ENCODE measurements at regions not wholly inside any gene's neighbourhood (a gene's known extent, or its start where the extent isn't known, plus 50 kb on each side); places are given as distances from the start of the nearest gene placed in this dataset.
"Not testable (repeated sequence)": the region's sequence is repeated elsewhere in the genome, so short reads cannot be mapped to it uniquely, and the experiment has no call there.

DNA sequence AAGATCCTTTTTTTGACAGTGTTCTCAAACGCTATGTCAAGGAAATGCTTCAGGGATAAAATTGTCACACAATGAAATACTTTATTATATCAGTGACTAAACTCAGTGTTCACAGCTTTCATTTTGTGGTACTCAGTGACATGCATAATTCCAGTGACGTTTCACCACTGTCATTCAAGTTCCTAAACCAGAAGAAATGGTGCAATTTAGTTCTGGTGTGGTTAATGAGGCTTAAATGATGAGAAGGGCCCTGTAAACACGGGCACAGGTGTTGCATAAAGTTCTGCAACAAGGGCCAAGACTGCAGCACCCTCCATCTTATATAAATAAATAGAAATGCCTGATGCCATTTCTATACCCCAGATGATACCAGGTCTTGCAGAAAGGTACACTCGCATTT, 1247.1 kb downstream of the GATA3 start:
- no peak for DNase-seq (ENCODE audit: low read depth in 2 of 3, low spot score in 2 of 3)

DNA sequence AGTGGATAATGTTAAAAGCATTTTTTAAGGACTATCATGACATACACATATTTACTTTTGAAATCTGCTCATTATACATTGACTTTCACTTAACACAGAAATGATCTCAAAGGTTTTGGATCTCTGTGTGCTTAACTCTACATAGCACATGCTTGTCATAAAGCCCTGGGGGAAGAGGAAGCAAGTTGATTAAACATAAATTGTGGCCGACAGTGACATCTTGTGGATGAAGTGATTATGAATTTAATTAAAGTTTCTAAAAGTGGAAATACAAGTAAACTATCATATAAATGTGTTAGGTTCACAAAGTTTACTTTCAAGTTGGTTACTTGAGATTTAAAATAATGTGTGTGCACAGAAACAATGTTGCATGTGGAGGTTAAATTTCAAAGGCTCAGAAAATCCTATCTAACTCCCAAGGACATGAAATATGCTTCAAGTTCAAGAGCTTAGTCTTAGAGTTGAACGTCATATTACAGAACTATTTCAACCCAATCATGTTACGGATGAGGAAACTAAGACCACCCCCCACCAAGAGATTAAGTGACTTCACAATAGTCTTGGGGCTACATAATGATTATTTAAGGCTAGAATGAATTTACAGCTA, 1247.8 kb downstream of the GATA3 start:
- DNase-seq (ENCODE audit: low read depth in 2 of 3, low spot score in 2 of 3), result no peak

DNA sequence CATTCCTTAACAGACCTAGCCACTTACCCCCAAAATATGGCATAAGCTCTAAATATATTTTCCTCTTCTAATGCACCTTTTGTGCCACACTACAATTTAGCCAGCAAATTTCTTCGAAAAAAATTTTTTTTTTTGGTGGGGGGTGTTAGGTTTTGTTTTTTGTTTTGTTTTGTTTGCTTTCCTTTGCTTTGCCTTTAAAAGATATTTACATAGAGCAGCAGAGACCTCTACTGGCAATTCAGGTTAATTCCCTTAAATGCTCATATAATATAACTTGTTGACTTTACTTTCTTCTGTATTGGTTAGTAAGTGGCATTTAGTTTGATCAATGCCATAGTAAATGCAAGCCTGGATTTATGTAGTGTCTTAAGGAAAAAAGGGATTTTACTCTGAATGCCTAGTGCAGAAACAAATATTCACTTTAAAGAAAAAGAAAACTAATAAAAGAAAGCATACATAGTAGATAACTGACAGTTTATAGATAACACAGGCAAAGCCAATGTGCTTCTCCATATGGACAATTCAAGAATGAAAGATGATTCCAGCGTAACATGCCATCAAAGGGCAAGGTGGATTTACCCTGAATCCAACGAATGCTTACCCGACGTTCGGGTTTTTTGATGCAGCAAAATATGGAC, 1250.6 kb downstream of the GATA3 start:
- DNase-seq (ENCODE audit: low read depth in 2 of 3, low spot score in 2 of 3), result no peak

DNA sequence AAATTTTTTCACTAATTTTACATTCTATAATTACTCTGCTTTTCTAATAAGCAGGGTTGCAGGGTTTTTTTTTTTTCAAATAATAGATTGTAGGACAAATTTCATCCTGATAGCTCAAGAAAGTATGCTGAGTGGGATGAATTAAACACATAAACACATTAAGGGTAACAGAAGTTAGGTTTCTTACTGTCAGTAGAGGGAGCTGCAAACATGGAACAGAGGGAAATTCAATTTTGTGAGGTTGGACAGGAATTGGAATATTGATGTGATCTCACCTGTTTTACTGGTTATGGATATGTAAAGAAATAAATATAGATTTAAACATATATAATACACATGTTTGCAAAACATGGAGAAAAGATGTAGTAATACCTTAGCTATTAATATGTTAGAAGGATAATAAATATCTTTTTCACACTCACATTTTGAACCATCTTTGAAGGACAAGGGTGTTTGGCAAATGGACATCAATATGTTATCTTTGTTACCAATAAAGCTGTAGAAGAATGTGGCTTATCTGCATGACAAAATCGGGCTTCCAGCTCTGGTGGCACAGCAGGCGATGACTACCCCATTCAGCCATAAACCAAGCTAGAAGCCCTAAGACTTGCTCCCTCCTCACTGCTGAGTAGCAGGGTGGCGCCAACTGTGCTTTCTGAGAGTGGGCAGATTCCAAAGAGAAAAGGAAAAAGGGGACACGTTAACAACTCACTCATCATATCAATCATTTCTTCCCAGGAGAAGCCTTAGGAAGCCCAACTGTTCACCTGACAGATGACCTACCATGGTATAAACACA, 1257.4 kb downstream of the GATA3 start:
- DNase-seq (ENCODE audit: low read depth in 2 of 3, low spot score in 2 of 3), result no peak

DNA sequence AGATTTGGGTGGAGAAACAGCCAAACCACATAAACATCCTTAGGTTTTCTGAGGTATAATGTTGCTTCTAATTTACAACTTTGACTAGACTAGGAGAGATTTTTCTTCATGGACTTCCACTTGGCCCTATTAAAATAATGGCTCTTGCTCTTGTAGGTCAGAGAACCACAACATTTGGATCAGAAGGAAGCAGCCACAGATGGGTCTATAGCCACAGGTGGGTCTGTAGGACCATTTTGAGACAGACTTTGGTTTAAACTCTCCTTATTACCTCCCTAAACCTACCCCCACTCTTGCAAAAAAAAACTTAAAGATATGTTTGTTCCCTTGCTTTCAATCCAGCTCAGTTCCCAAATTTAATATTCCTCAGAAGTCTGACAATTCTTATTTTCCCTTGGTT, 1260.8 kb downstream of the GATA3 start:
- no peak for DNase-seq (ENCODE audit: low read depth in 2 of 3, low spot score in 2 of 3)

DNA sequence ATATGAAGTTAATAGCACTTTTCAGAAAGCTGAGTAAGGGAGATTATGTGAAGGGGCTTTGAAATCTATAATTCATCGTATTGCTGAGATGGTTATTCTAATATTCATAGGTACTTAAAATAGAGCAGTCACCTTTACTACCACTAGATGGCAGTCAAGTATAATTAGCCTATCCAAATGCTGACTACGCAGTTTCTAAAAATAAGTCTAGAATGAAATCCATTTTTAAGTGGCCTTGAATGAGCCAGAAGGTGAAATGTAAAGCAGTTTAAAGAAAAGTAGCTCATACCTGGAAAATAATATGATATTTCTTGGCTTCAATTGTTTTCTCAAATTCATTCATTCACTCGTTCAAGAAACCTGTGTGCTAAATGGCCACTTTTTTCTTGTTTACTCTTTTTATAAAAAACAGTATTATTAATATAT, 1277.1 kb downstream of the GATA3 start:
- DNase-seq (ENCODE audit: low read depth in 2 of 3, low spot score in 2 of 3), result no peak

DNA sequence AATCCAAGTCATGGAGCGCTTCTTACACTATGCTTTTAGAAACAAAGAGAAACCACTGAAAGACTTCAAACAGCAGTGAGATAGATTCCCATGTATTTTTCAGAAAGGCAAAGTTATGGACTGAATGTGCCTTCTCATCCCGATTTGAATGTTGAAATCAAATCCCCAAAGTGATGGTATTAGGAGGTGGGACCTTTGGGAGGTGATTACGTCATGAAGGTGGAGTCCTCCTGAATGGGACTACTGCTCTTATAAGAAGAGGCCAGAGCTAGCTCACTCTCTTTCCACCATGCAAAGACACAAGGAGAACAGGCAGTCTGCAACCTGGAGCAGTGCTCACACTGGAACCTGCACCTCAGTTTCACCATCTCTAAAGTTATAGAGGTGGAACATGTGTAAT, 1279.8 kb downstream of the GATA3 start:
- DNase-seq (ENCODE audit: low read depth in 2 of 3, low spot score in 2 of 3), result no peak

DNA sequence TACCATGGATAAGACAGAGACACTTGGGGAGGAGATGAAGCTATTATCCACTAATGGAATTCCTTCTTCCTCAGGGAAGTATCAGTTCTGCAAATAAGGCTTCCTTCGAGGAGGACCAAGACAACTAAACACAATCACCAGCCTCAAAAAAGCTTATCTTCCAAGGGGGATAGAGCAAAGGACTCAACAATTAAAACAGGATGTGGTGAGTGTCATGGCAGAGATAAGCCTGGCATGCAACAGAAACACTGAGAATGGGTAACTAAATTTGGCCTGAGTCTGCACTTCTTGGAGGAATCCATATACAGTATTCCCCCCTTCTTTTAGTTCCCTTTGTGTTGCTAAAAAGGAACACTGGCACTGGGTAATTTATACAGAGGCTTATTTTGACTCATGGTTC, 1285.2 kb downstream of the GATA3 start:
- DNase-seq (ENCODE audit: low read depth in 2 of 3, low spot score in 2 of 3), result no peak

DNA sequence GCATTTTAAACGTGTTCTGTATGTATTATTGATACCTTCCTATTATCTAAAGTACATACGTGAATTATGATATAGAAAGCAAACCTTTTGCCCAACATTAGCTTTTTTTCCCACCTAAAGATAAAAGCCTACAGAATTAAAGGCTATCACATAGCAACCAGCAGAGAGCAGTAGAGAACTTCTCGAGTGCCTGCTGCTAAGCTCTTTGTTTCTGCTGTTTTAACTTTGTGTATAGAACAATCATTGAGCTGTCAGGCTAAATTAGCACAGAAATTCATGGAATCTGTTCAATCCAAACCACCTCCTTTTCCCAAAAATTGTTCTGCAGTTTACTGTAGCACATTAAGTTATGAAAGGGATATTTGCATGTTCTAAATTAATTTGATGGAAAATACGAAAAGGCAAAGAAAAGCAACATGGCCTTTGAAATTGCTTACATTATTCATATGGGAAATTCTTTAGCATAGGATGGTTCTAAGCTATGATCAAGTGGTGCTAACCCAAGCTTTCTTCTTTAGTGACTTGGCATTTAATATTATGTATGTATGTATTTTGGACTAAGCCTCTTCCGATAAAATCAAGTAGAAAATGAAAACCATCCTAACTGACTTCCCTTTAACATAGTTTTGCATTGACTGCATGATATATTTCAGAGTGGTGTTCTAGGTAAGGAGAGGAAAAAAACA, 1288.5 kb downstream of the GATA3 start:
- DNase-seq (ENCODE audit: low read depth in 2 of 3, low spot score in 2 of 3), result no peak

DNA sequence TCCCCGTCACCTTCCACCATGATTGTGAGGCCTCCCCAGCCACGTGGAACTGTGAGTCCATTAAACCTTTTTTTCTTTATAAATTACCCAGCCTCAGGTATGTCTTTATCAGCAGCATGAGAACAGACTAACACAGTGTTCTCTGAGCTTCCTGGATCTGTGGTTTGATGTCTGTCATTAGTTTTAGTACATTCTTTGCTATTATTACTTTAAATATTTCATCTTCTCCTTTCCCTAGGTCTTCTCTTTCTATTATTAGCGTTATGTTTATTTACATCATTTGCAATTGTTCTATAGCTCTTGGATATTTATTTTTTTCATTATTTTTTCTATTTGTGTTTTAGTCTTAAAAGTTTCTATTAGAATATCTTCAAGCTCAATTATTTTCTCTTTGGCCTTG, 1293.4 kb downstream of the GATA3 start:
- DNase-seq (ENCODE audit: low read depth in 2 of 3, low spot score in 2 of 3), result not testable (repeated sequence)

DNA sequence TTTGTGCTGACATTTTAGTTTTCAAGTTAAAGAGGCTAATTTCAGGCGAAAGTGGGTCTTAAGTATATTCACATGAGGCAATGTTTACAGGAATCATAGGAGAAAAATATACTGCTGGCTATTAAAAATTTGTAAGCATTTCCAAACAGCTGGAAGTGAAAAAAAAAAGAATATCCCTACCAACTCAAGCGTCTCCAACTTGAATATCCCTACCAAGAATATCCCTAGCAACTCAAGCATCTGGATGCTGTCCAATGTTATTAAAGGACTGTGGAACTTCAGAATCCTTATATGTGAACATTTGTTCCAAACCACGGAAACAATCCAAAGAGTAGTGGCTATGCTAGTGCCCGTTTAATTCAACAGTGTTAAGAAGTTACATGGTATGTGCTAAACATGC, 1303.0 kb downstream of the GATA3 start:
- DNase-seq (ENCODE audit: low read depth in 2 of 3, low spot score in 2 of 3), result no peak

DNA sequence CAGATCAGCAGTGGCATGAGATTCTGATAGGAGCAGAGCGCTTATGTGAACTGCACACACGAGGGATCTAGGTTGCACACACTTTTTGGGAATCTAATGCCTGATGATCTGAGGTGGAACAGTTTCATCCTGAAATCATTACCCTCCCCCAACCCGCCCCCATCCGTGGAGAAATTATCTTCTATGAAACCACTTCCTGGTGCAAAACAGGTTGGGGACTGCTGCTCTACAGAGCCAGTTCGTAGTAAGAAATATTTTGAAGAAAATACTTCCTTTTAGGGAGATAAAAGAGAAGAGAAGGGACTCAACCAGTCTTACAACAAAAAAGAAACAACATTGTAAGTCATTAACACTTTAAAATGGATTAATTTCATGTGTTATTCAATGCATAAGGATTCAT, 1308.2 kb downstream of the GATA3 start:
- no peak for DNase-seq (ENCODE audit: low read depth in 2 of 3, low spot score in 2 of 3)

DNA sequence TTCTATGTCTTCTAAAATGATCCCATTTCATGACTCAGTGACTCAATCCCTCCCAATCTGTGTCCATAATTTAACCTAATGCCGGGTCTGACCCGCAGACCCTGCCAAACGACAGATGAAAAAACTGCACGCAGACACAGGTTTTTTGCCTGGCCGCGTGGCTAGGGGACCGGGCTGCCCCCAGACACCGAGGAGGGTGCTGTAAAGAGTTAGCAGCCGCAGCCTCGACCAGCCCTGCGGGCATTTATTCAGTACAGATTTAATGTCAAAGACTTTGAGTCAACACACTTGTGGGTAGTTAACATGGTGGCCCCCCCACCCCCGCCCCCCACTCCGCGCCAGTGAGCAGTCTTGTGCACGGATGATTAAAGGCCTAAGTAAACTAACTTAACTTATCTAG, 1324.7 kb downstream of the GATA3 start:
- no peak for DNase-seq (ENCODE audit: low read depth in 2 of 3, low spot score in 2 of 3)

DNA sequence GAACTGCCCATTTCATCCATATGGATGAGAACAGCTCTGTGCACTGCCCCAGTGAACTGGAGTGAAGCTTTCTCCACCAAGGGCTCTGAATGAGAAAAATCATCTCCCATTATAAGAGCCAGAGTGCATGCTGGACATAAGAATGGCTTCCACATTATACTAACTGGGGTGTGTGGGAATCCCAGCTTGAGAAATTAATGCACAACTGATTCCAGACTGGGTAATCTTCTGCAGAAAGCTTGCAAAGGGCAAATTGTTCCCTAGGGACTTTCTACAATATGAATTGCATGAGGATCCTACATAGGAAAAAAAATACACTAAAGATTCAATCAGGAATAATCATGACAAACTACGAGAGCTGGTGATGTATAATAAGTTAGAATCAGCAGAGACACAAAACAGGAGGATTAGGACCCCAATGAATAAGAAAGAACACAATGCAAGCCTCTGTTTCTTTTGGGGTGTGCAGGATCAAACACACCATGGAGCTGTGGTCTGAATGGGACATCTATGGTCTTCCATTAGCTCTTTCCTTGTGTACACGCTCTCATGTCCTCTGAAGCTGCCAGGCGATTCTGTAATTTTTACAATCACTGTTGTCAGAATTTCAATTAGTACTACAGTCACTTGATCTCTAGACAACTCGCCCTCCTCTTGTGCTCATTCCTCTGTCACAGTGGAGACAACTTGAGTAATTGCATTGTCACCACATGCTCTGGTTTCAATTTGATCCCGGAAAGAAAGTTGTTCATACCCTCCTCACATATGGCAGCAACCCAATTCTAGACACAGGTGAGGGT, 1327.4 kb downstream of the GATA3 start:
- DNase-seq (ENCODE audit: low read depth in 2 of 3, low spot score in 2 of 3), result no peak

DNA sequence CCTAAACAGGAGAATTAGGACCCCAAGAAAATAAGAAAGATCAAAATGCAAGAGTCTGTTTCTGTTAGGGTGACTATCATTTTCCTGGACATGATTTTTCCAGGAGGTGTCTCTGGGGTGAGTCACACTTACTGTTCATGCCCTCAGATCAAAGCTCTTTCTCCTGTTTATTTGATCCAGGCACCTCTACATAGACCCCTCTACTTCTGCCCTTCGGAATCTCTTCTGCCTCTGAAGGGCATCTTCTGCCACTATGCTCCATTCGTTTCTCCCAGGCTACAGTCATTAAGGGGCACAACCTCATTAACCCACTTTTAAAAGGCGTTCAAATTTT, 1328.0 kb downstream of the GATA3 start:
- no peak for DNase-seq (ENCODE audit: low read depth in 2 of 3, low spot score in 2 of 3)

DNA sequence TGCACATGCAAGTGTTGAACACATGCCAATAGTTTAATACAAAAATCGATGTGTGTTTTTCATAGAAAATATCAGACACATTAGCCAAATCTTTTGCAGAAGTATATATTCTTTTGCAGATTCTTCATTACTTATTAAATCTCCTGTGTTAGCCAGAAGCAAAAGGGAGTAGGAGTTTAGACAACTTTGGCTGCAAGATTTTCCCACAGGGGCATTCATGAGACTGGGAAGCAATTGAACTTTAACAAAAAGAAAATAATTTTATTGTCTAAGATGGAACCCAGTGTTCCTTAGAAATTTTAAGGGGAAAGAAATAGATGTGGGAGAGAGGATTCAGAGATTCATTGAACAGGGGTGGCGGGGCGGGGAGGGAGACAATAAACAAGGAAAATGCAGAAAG, 1336.0 kb downstream of the GATA3 start:
- DNase-seq (ENCODE audit: low read depth in 2 of 3, low spot score in 2 of 3), result no peak

DNA sequence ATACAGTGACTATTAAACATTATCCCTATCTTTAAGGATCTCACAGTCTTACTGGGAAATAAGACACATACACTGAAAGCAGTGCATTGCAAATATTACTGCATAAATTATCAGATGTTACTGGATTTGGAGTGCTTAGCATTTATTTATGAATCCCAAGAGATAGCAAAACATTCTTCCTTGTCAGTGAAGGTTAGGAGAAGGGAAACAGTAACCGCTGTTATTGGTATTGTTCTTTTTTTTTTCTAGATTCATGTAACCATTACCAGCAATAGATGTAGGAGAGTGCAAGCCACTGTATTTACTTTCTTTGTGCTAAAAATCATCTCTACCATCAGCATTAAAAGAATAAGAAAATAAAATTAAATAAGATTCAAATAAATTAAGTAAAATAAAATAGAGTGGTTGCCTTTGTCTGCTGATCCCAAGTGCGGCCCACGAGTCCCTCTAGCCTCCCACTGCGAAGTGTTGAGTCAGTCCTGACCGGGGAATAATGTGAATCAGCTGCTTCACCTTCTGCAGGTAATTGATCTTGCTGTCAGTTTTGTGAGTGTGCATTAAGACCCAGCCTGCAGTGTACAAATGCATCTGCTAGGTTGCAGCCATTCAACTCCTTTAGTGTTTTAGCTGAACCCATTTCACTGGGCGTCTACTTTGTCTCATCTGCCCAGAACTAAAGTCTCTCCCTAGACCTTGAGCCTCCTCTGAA, 1344.9 kb downstream of the GATA3 start:
- no peak for DNase-seq (ENCODE audit: low read depth in 2 of 3, low spot score in 2 of 3)

DNA sequence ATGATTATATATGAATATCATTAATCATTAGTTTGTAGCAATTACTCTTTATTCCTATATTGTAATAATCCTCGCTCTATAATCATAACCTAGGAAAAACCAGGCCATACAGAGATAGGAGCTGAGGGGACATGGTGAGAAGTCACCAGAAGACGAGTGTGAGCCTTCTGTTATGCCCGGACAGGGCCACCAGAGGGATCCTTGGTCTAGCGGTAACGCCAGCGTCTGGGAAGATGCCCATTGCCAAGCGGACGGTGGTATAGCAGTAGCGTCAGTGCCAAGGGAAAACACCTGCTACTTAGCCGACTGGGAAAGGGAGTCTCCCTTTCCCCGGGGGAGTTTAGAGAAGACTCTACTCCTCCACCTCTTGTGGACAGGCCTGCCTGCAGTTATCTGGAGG, 1347.6 kb downstream of the GATA3 start:
- not testable (repeated sequence) for DNase-seq (ENCODE audit: low read depth in 2 of 3, low spot score in 2 of 3)

DNA sequence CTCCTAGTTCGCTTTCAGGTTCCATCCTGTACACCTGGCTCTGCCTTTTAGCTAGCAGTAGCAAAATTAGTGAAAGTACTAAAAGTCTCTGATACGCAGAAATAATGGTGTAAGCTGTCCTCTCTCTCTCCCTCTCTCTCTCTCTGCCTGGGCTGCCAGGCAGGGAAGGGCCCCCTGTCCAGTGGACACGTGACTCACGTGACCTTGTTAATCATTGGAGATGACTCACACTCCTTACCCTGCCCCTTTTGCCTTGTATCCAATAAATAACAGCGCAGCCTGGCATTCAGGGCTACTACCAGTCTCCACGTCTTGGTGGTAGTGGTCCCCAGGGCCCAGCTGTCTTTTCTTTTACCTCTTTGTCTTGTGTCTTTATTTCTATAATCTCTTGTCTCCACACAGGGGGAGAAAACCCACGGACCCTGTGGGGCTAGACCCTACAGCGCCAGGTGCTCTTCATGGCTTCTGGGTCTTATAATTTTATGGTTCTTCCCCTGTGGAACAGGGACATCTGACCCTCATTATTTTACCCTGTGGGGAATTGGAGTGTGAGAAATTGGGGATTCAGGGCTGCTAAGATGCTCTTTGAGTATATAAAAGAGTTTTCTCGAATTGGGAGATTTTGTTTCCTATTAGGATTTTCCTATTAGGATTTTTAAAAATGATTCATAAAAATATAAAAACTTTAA, 1348.2 kb downstream of the GATA3 start:
- DNase-seq (ENCODE audit: low read depth in 2 of 3, low spot score in 2 of 3), result not testable (repeated sequence)

DNA sequence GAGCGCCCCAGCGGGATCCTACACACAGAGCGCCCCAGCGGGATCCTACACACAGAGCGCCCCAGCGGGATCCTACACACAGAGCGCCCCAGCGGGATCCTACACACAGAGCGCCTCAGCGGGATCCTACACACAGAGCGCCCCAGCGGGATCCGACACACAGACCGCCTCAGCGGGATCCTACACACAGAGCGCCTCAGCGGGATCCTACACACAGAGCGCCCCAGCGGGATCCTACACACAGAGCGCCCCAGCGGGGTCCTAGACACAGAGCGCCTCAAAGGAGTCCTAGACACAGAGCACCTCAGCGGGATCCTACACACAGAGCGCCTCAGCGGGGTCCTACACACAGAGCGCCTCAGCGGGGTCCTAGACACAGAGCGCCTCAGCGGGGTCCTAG, 1352.7 kb downstream of the GATA3 start:
- DNase-seq (ENCODE audit: low read depth in 2 of 3, low spot score in 2 of 3), result not testable (repeated sequence)

Measured in activated CD8-positive, alpha-beta memory T cell treated with anti-CD3 and anti-CD28 coated beads for 48 hours (primary cell).